ENCODE measurements at regions not wholly inside any gene's neighbourhood (a gene's known extent, or its start where the extent isn't known, plus 50 kb on each side); places are given as distances from the start of the nearest gene placed in this dataset.

- no peak for TF ChIP-seq CTCF (IDR thresholded peaks at IDR 0.05; ENCODE audit: low read length, missing control alignments)
- DNase-seq (ENCODE audit: low read depth): no peak
- H3K4me3 ChIP-seq (replicated peaks; ENCODE audit: low read depth, low read length): no peak overlapping the region
Observed at GRCh38 chr10:10853954-10854353, 163.7 kb upstream of the CELF2 start.

GRCh38 chr10:10854725-10855124 lies 162.9 kb upstream of the CELF2 start:
- TF ChIP-seq CTCF (IDR thresholded peaks at IDR 0.05; ENCODE audit: low read length, missing control alignments): no peak
- no peak for DNase-seq (ENCODE audit: low read depth)
- no peak overlapping the region for H3K4me3 ChIP-seq (replicated peaks; ENCODE audit: low read depth, low read length)

GRCh38 chr10:10855151-10855581 lies 162.5 kb upstream of the CELF2 start:
- no peak overlapping the region for H3K4me3 ChIP-seq (replicated peaks; ENCODE audit: low read depth, low read length)
- DNase-seq (ENCODE audit: low read depth): no peak
- TF ChIP-seq CTCF (IDR thresholded peaks at IDR 0.05; ENCODE audit: low read length, missing control alignments): no peak

GRCh38 chr10:10860455-10860976 lies 157.2 kb upstream of the CELF2 start:
- no peak for DNase-seq (ENCODE audit: low read depth)
- H3K4me3 ChIP-seq (replicated peaks; ENCODE audit: low read depth, low read length): no peak overlapping the region
- TF ChIP-seq CTCF (IDR thresholded peaks at IDR 0.05; ENCODE audit: low read length, missing control alignments): no peak

GRCh38 chr10:10865303-10865702 lies 152.4 kb upstream of the CELF2 start:
- no peak overlapping the region for H3K4me3 ChIP-seq (replicated peaks; ENCODE audit: low read depth, low read length)
- TF ChIP-seq CTCF (IDR thresholded peaks at IDR 0.05; ENCODE audit: low read length, missing control alignments): no peak
- DNase-seq (ENCODE audit: low read depth): no peak

GRCh38 chr10:10865913-10866312 lies 151.8 kb upstream of the CELF2 start:
- no peak overlapping the region for H3K4me3 ChIP-seq (replicated peaks; ENCODE audit: low read depth, low read length)
- DNase-seq (ENCODE audit: low read depth): no peak
- TF ChIP-seq CTCF (IDR thresholded peaks at IDR 0.05; ENCODE audit: low read length, missing control alignments): no peak

- no peak overlapping the region for H3K4me3 ChIP-seq (replicated peaks; ENCODE audit: low read depth, low read length)
- TF ChIP-seq CTCF (IDR thresholded peaks at IDR 0.05; ENCODE audit: low read length, missing control alignments): no peak
- peak; percentile 56 for DNase-seq (ENCODE audit: low read depth)
Observed at GRCh38 chr10:10869592-10869991, 148.1 kb upstream of the CELF2 start.
